SK-N-SH (cell line): ENCODE measurements at regions not wholly inside any gene's neighbourhood (a gene's known extent, or its start where the extent isn't known, plus 50 kb on each side); places are given as distances from the start of the nearest gene placed in this dataset.

Source experiments
- CTCF ChIA-PET: fragments of 300-600, 350-600 bp; formaldehyde crosslinking; extraction: SDS; loops from one replicate; lab custom pipeline; 2021; lab: Yijun Ruan, JAX
- POLR2A ChIA-PET: fragments of 350-600 bp; sonication (Branson Sonifier 250); formaldehyde crosslinking; extraction: SDS; loops from one replicate; lab custom pipeline; 2020; ENCODE audit warnings: antibody characterized with exemption, inconsistent platforms; lab: Yijun Ruan, JAX
- DNase-seq: peaks from one replicate; pipeline ENCODE4 v3.0.0; 2012
- H2AFZ ChIP-seq: fragments of 200-600 bp; sonication (generic); 2 replicates; pipeline ENCODE4 v1.8.1; 2016; ENCODE audit warnings: antibody characterized with exemption, mild to moderate bottlenecking, low read depth
- H3F3A ChIP-seq: fragments of 200-600 bp; sonication (generic); replicated peaks from 2 replicates; pipeline ENCODE3; 2016; ENCODE audit warnings: antibody characterized with exemption, mild to moderate bottlenecking; ENCODE audit not compliant: insufficient read depth
- H3K27ac ChIP-seq, 2 experiments: fragments of 200-500 bp in 1 of 2; fragments of 200-600 bp in 1 of 2; sonication (Bioruptor generic) in 1 of 2; sonication (generic), shearing (Covaris generic) in 1 of 2; 2 replicates each; pipeline versions ENCODE4 v1.5.1 to v1.6.1; 2014 to 2016; ENCODE audit warnings: low read depth in 2 of 2, inconsistent platforms in 1 of 2, low read length in 1 of 2, mild to moderate bottlenecking in 1 of 2, mixed read lengths in 1 of 2
- H3K27me3 ChIP-seq: fragments of 200-600 bp; sonication (generic), shearing (Covaris generic); 2 replicates; pipeline ENCODE4 v1.6.1; 2016; ENCODE audit warnings: mixed run types; ENCODE audit not compliant: insufficient read depth
- H3K36me3 ChIP-seq, 2 experiments: fragments of 200-500 bp in 1 of 2; fragments of 200-600 bp in 1 of 2; sonication (Bioruptor generic) in 1 of 2; sonication (generic) in 1 of 2; replicated peaks in 1 of 2; 2 replicates each; pipeline versions ENCODE3 to v1.5.1; 2014 to 2016; ENCODE audit warnings: low read length in 1 of 2, mild to moderate bottlenecking in 1 of 2; ENCODE audit not compliant: insufficient read depth in 2 of 2, control insufficient read depth in 1 of 2
- H3K4me1 ChIP-seq, 2 experiments: fragments of 200-500 bp in 1 of 2; fragments of 200-600 bp in 1 of 2; sonication (Bioruptor generic) in 1 of 2; sonication (generic), shearing (Covaris generic) in 1 of 2; 2 replicates each; pipeline versions ENCODE4 v1.5.1 to v1.6.1; 2014 to 2016; ENCODE audit warnings: low read depth in 1 of 2, low read length in 1 of 2, mixed run types in 1 of 2; ENCODE audit not compliant: insufficient read depth in 2 of 2, control insufficient read depth in 1 of 2
- H3K4me2 ChIP-seq: fragments of 200-600 bp; sonication (generic), shearing (Covaris generic); 2 replicates; pipeline ENCODE4 v1.6.1; 2017; ENCODE audit warnings: mixed run types
- H3K4me3 ChIP-seq, 2 experiments: fragments of 200-500 bp in 1 of 2; fragments of 200-600 bp in 1 of 2; sonication (Bioruptor generic) in 1 of 2; sonication (generic), shearing (Covaris generic) in 1 of 2; 2 replicates each; pipeline versions ENCODE4 v1.5.1 to v1.8.1; 2014 to 2016; ENCODE audit warnings: low read depth in 2 of 2, inconsistent platforms in 1 of 2, low read length in 1 of 2, mild to moderate bottlenecking in 1 of 2, mixed read lengths in 1 of 2, moderate library complexity in 1 of 2
- H3K79me2 ChIP-seq: fragments of 200-600 bp; sonication (generic); 2 replicates; pipeline ENCODE4 v1.8.1; 2017; ENCODE audit warnings: mild to moderate bottlenecking; ENCODE audit not compliant: insufficient read depth
- H3K9ac ChIP-seq: fragments of 200-600 bp; sonication (generic); 2 replicates; pipeline ENCODE4 v1.6.1; 2017; ENCODE audit warnings: mixed run types
- H3K9me2 ChIP-seq: fragments of 200-600 bp; sonication (generic); 2 replicates; pipeline ENCODE4 v1.6.1; 2017; ENCODE audit warnings: mixed run types
- H3K9me3 ChIP-seq: fragments of 200-600 bp; sonication (generic); 2 replicates; pipeline ENCODE4 v1.6.1; 2017; ENCODE audit warnings: mixed run types, mild to moderate bottlenecking, moderate library complexity
- H4K20me1 ChIP-seq: fragments of 200-600 bp; sonication (generic); 2 replicates; pipeline ENCODE4 v1.6.1; 2017; ENCODE audit warnings: mild to moderate bottlenecking, mixed run types; ENCODE audit not compliant: insufficient read depth
- EP300 ChIP-seq, 2 experiments: IDR thresholded peaks; 2 replicates each; pipeline versions ENCODE4 v1.4.0 to v1.6.1; 2012; ENCODE audit warnings: borderline replicate concordance in 1 of 2, low read depth in 1 of 2, low read length in 1 of 2
- FOSL2 ChIP-seq: IDR thresholded peaks from 2 replicates; pipeline ENCODE4 v1.4.0; 2012; ENCODE audit warnings: low read depth, mild to moderate bottlenecking, moderate library complexity, borderline replicate concordance
- FOXM1 ChIP-seq: IDR thresholded peaks from 2 replicates; pipeline ENCODE4 v1.4.0; 2012; ENCODE audit warnings: low read depth, mild to moderate bottlenecking
- GABPA ChIP-seq: IDR thresholded peaks from 2 replicates; pipeline ENCODE4 v1.4.0; 2012; ENCODE audit warnings: low read depth, mild to moderate bottlenecking
- MAX ChIP-seq: IDR thresholded peaks from 2 replicates; pipeline ENCODE4 v1.4.0; 2012; ENCODE audit warnings: low read depth
- NFIC ChIP-seq: IDR thresholded peaks from 2 replicates; pipeline ENCODE4 v1.4.0; 2012; ENCODE audit warnings: borderline replicate concordance
- RXRA ChIP-seq: IDR thresholded peaks from 2 replicates; pipeline ENCODE4 v1.4.0; 2012; ENCODE audit warnings: low read depth, mild to moderate bottlenecking, borderline replicate concordance
- SIN3A ChIP-seq: IDR thresholded peaks from 2 replicates; pipeline ENCODE4 v1.6.1; 2012; ENCODE audit warnings: low read depth, mild to moderate bottlenecking, low read length, moderate library complexity, borderline replicate concordance
- TAF1 ChIP-seq: IDR thresholded peaks from 2 replicates; pipeline ENCODE4 v1.6.1; 2012; ENCODE audit warnings: low read depth, mild to moderate bottlenecking, low read length, moderate library complexity, borderline replicate concordance
- TCF12 ChIP-seq: IDR thresholded peaks from 2 replicates; pipeline ENCODE4 v1.4.0; 2012
- TEAD4 ChIP-seq: IDR thresholded peaks from 2 replicates; pipeline ENCODE4 v1.4.0; 2012; ENCODE audit warnings: mild to moderate bottlenecking, borderline replicate concordance; ENCODE audit not compliant: insufficient read depth
- USF2 ChIP-seq: fragments of 150-350 bp; IDR thresholded peaks from 2 replicates; pipeline ENCODE4 v1.6.1; 2017; ENCODE audit warnings: antibody characterized with exemption, low read length, low read depth, borderline replicate concordance
- WGBS: methylation state at CpG from one replicate; pipeline ENCODE4 v1.1.6; 2017; ENCODE audit warnings: low lambda C conversion rate; 5-methylcytosine and 5-hydroxymethylcytosine counted together
- TF ChIP-seq, protein P1 (sequence below): IDR thresholded peaks from 2 replicates; pipeline ENCODE4 v1.6.1; 2012; ENCODE audit warnings: mild to moderate bottlenecking, low read depth, low read length, moderate library complexity
- TF ChIP-seq, protein P2 (sequence below): IDR thresholded peaks from 2 replicates; pipeline ENCODE4 v1.4.0; 2012; ENCODE audit warnings: low read depth, borderline replicate concordance

DNA sequence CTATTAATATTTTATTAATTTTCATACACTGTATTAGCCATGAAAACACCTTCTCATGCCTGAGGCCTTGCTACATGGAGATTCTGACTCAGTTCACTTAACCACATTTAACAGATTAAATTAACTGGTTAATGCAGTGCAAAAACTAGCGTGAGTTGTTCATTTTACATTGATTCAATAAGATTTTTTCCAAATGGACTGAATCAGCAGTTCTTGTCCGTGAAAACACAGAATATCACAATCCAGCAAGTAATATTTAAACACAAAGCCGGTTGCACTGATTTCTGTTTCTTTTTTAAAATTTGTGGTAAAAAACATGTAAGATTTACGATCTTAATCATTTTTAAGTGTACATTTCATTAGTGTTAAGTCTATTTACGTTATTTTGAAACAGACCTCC lies 118.2 kb upstream of the THUMPD2 start (continued):
- TF ChIP-seq USF2 (no peak), TEAD4 (no peak), RXRA (no peak)

DNA sequence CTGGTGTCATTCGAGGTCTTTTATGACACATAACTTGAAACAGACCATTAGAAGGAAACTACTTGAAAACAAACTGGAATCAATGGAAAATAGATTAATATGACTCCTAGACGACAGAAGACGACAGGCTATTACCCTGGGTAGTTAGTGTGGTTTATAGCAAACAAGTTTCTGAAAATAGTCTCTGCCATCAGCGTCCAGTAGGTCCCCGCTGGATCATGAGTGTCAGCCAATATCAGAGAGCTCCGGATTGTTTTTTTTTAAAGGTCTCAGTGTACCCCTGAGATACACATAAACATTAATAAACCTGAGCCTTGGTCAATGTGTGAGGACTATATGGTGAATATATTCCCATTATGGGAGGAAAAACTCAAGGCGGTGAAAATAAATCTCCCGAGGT lies 115.0 kb upstream of the THUMPD2 start:
- H3K4me1 ChIP-seq: no peaks in the 10 kb centered on the region
- no peak overlapping the region for H3K27ac ChIP-seq
- H2AFZ ChIP-seq: no peak overlapping the region
- no peak for TF ChIP-seq FOSL2
- H3K9ac ChIP-seq: no peak overlapping the region
- no peak for DNase-seq
- 55% methylated on average over 8 of the region's 8 CpGs for WGBS
- no peaks in the 10 kb centered on the region for H4K20me1 ChIP-seq
- ChIA-PET CTCF (interaction anchor here (0.9 to 1.3 kb wide), 2 partner anchors 17 to 19 kb away, joined by 3 to 4 read pairs; no protein-coding TSS in a partner anchor), POLR2A (no interaction called here)
- no peaks in the 10 kb centered on the region for H3K79me2 ChIP-seq
- H3K36me3 ChIP-seq: no peaks in the 10 kb centered on the region
- H3K9me2 ChIP-seq: no peaks in the 10 kb centered on the region
- no peak overlapping the region for H3K4me2 ChIP-seq
- H3K9me3 ChIP-seq: no peaks in the 10 kb centered on the region
- no peak overlapping the region for H3K4me3 ChIP-seq
- no peaks in the 10 kb centered on the region; the same call in 1 of the 2 replicates for H3K27me3 ChIP-seq
- H3F3A ChIP-seq: no peaks in the 10 kb centered on the region

DNA sequence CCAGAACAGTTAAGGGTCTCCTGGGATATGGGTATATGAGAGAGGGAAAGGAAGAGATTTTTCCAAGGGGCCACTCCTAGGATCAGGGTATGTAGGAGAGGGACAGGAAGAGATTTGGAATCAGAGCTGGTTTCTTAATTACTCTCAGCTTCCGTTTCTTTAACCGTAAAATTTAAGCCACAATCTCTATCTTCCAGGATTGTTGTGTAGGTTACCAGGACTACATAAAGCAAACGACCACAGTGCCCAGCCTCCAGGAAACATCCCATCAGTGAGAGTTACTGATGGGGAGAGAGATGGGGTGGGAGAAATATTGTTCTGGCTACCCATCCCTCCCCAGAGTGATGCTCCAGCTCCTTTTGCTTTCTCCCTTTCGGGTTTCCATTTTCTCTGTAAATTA lies 114.6 kb upstream of the THUMPD2 start:
- H3K9me2 ChIP-seq: no peaks in the 10 kb centered on the region
- 52% methylated on average over 4 of the region's 4 CpGs for WGBS
- no peaks in the 10 kb centered on the region for H4K20me1 ChIP-seq
- H3K4me1 ChIP-seq: no peaks in the 10 kb centered on the region
- no peak overlapping the region for H3K27ac ChIP-seq
- no peak overlapping the region for H2AFZ ChIP-seq
- H3K9ac ChIP-seq: no peak overlapping the region
- TF ChIP-seq EP300 (IDR thresholded peaks at IDR 0.05; ENCODE audit: borderline replicate concordance in 1 of 2, low read depth in 1 of 2, low read length in 1 of 2): no peak
- TF ChIP-seq, protein P1, sequence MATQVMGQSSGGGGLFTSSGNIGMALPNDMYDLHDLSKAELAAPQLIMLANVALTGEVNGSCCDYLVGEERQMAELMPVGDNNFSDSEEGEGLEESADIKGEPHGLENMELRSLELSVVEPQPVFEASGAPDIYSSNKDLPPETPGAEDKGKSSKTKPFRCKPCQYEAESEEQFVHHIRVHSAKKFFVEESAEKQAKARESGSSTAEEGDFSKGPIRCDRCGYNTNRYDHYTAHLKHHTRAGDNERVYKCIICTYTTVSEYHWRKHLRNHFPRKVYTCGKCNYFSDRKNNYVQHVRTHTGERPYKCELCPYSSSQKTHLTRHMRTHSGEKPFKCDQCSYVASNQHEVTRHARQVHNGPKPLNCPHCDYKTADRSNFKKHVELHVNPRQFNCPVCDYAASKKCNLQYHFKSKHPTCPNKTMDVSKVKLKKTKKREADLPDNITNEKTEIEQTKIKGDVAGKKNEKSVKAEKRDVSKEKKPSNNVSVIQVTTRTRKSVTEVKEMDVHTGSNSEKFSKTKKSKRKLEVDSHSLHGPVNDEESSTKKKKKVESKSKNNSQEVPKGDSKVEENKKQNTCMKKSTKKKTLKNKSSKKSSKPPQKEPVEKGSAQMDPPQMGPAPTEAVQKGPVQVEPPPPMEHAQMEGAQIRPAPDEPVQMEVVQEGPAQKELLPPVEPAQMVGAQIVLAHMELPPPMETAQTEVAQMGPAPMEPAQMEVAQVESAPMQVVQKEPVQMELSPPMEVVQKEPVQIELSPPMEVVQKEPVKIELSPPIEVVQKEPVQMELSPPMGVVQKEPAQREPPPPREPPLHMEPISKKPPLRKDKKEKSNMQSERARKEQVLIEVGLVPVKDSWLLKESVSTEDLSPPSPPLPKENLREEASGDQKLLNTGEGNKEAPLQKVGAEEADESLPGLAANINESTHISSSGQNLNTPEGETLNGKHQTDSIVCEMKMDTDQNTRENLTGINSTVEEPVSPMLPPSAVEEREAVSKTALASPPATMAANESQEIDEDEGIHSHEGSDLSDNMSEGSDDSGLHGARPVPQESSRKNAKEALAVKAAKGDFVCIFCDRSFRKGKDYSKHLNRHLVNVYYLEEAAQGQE: no peak
- no peak for TF ChIP-seq GABPA
- TF ChIP-seq FOXM1: no peak
- TF ChIP-seq, protein P2, sequence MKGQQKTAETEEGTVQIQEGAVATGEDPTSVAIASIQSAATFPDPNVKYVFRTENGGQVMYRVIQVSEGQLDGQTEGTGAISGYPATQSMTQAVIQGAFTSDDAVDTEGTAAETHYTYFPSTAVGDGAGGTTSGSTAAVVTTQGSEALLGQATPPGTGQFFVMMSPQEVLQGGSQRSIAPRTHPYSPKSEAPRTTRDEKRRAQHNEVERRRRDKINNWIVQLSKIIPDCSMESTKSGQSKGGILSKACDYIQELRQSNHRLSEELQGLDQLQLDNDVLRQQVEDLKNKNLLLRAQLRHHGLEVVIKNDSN: no peak
- TF ChIP-seq TCF12: no peak
- no peak for TF ChIP-seq TAF1
- TF ChIP-seq MAX: no peak
- TF ChIP-seq FOSL2: no peak
- TF ChIP-seq SIN3A: no peak
- no peak for TF ChIP-seq TEAD4
- TF ChIP-seq NFIC: no peak
- TF ChIP-seq, all 33 proteins: peak for 0
- Histone ChIP-seq H3K9me3 (no peaks in the 10 kb centered on the region), H3K36me3 (no peaks in the 10 kb centered on the region), H3K27me3 (no peaks in the 10 kb centered on the region; the same call in 1 of the 2 replicates), H3K4me2 (no peak overlapping the region), H3F3A (no peaks in the 10 kb centered on the region), H3K4me3 (no peak overlapping the region), H3K79me2 (no peaks in the 10 kb centered on the region)
- ChIA-PET POLR2A (no interaction called here), CTCF (interaction anchor here (0.9 to 1.3 kb wide), 2 partner anchors 17 to 18 kb away, joined by 3 to 4 read pairs; no protein-coding TSS in a partner anchor)
- no peak for DNase-seq
